BJ (cell line): ENCODE measurements at regions not wholly inside any gene's neighbourhood (a gene's known extent, or its start where the extent isn't known, plus 50 kb on each side); places are given as distances from the start of the nearest gene placed in this dataset.

Source experiments
- CTCF ChIA-PET: fragments of 350-600 bp; formaldehyde crosslinking; extraction: SDS; loops from one replicate; lab custom pipeline; 2021; ENCODE audit warnings: antibody characterized with exemption, inconsistent platforms; lab: Yijun Ruan, JAX
- POLR2A ChIA-PET: fragments of 300-600 bp; sonication (Branson Sonifier 250); formaldehyde crosslinking; extraction: SDS; loops from one replicate; lab custom pipeline; 2021; ENCODE audit warnings: antibody characterized with exemption; lab: Charles Lee
- DNase-seq: peaks from one replicate; pipeline ENCODE4 v3.0.0-alpha.2; 2011; ENCODE audit warnings: low read depth
- H3K27me3 ChIP-seq: 2 replicates; pipeline ENCODE4 v1.6.0; 2011; ENCODE audit warnings: low read length; ENCODE audit not compliant: control insufficient read depth, insufficient read depth
- H3K36me3 ChIP-seq: 2 replicates; pipeline ENCODE4 v1.5.1; 2011; ENCODE audit warnings: low read length; ENCODE audit not compliant: control insufficient read depth, insufficient read depth
- H3K4me3 ChIP-seq: 2 replicates; pipeline ENCODE4 v1.5.1; 2011; ENCODE audit warnings: low read depth, mild to moderate bottlenecking, control low read depth, low read length
- CTCF ChIP-seq: IDR thresholded peaks from 2 replicates; pipeline ENCODE4 v1.5.1; 2011; ENCODE audit warnings: low read depth, mild to moderate bottlenecking, control low read depth, inconsistent platforms, low read length, moderate library complexity; ENCODE audit not compliant: insufficient read depth

GRCh38 chr3:87132801-87133200 is 94.3 kb upstream of the CHMP2B start:
- Histone ChIP-seq H3K4me3 (no peak overlapping the region), H3K27me3 (no peaks in the 10 kb centered on the region), H3K36me3 (no peaks in the 10 kb centered on the region)
- TF ChIP-seq CTCF, result no peak
- DNase-seq, result no peak
- CTCF ChIA-PET, result interaction anchor here (0.7 to 1.9 kb wide), 3 partner anchors 11 to 349 kb away, joined by 3 to 5 read pairs (median 3); no protein-coding TSS in a partner anchor
- POLR2A ChIA-PET, result no interaction called here

- H3K4me3 ChIP-seq, result no peak overlapping the region
- DNase-seq, result no peak
- CTCF ChIA-PET, result no interaction called here
- H3K36me3 ChIP-seq, result no peaks in the 10 kb centered on the region
- no peak for TF ChIP-seq CTCF
- POLR2A ChIA-PET, result no interaction called here
- no peaks in the 10 kb centered on the region for H3K27me3 ChIP-seq
Measured at GRCh38 chr3:87128006-87128405, 99.1 kb upstream of the CHMP2B start.

DNA sequence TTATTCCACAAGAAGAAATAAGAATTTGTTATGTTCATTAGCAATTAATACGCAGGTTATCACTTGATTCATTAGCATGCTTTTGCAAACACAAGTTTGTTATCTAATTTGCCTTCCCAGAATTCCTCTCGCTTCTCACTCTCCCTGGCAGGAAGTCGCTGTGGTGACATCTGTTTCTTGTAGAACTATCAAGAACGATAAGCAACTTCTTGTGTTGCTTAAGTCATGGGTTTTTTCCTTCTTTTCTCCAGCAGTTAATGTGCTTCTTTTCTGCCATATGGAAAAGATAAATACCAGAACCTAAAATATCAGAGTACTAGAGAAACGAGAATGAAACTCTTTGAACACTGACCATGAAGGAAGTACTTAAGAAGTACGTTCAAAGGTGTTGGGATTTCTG is 99.8 kb upstream of the CHMP2B start:
- TF ChIP-seq CTCF, result no peak
- Histone ChIP-seq H3K27me3 (no peaks in the 10 kb centered on the region), H3K4me3 (no peak overlapping the region), H3K36me3 (no peaks in the 10 kb centered on the region)
- ChIA-PET CTCF (no interaction called here), POLR2A (no interaction called here)
- peak; percentile 19 for DNase-seq

GRCh38 chr3:87126321-87126720 is 100.8 kb upstream of the CHMP2B start:
- Histone ChIP-seq H3K4me3 (no peak overlapping the region), H3K36me3 (no peaks in the 10 kb centered on the region), H3K27me3 (no peaks in the 10 kb centered on the region)
- peak; percentile 9 for DNase-seq
- TF ChIP-seq CTCF, result no peak
- POLR2A ChIA-PET, result no interaction called here
- CTCF ChIA-PET, result no interaction called here

GRCh38 chr3:87125116-87125515 is 102.0 kb upstream of the CHMP2B start:
- TF ChIP-seq CTCF, result no peak
- Histone ChIP-seq H3K4me3 (no peak overlapping the region), H3K27me3 (no peaks in the 10 kb centered on the region), H3K36me3 (no peaks in the 10 kb centered on the region)
- POLR2A ChIA-PET, result no interaction called here
- CTCF ChIA-PET, result no interaction called here
- no peak for DNase-seq
